GM12878 (cell line): ENCODE measurements at regions not wholly inside any gene's neighbourhood (a gene's known extent, or its start where the extent isn't known, plus 50 kb on each side); places are given as distances from the start of the nearest gene placed in this dataset.

Experiments
- ATF2 ChIP-seq: IDR thresholded peaks from 2 replicates; pipeline ENCODE4 v1.6.1; 2012; ENCODE audit warnings: low read length, inconsistent platforms
- CTCF ChIP-seq, 3 experiments: IDR thresholded peaks in 2 of 3; conservative IDR thresholded peaks in 1 of 3; 2 replicates each; pipeline ENCODE4 v1.5.1; 2011; ENCODE audit warnings: low read depth in 3 of 3, low read length in 3 of 3, mild to moderate bottlenecking in 3 of 3, control low read depth in 2 of 3, moderate library complexity in 2 of 3, inconsistent platforms in 1 of 3, mixed read lengths in 1 of 3; ENCODE audit not compliant: control insufficient read depth in 2 of 3, insufficient read depth in 1 of 3; ENCODE audit errors: extremely low read depth in 1 of 3
- E4F1 ChIP-seq: fragments of 450-650 bp; IDR thresholded peaks from 2 replicates; pipeline ENCODE4 v1.6.1; 2018; ENCODE audit warnings: borderline replicate concordance, mild to moderate bottlenecking; ENCODE audit not compliant: partially characterized antibody
- EP300 ChIP-seq, 2 experiments: fragments of 150-350 bp in 1 of 2; IDR thresholded peaks; 2 replicates each; pipeline ENCODE4 v1.6.1; 2011 to 2012; ENCODE audit warnings: low read depth in 2 of 2, low read length in 2 of 2, borderline replicate concordance in 1 of 2, improper control_type of control experiment in 1 of 2, inconsistent platforms in 1 of 2; ENCODE audit not compliant: control insufficient read depth in 1 of 2
- HDGF ChIP-seq: fragments of 450-650 bp; IDR thresholded peaks from 2 replicates; pipeline ENCODE4 v1.6.1; 2016; ENCODE audit warnings: antibody characterized with exemption
- POLR2A ChIP-seq: IDR thresholded peaks from 2 replicates; pipeline ENCODE4 v1.6.1; 2011; ENCODE audit warnings: low read depth, mild to moderate bottlenecking, low read length
- POLR2AphosphoS5 ChIP-seq: IDR thresholded peaks from 2 replicates; pipeline ENCODE4 v1.6.1; 2011; ENCODE audit warnings: mild to moderate bottlenecking, low read length, inconsistent platforms
- RFX5 ChIP-seq: IDR thresholded peaks from 2 replicates; pipeline ENCODE4 v1.6.1; 2011; ENCODE audit warnings: low read depth, low read length, improper control_type of control experiment
- SRF ChIP-seq, 2 experiments: IDR thresholded peaks; 2 replicates each; pipeline ENCODE4 v1.6.1; 2011; ENCODE audit warnings: low read depth in 2 of 2, low read length in 2 of 2, mild to moderate bottlenecking in 1 of 2, moderate library complexity in 1 of 2
- TCF3 ChIP-seq: IDR thresholded peaks from 2 replicates; pipeline ENCODE4 v1.6.1; 2012; ENCODE audit warnings: low read depth, mild to moderate bottlenecking, low read length, borderline replicate concordance; ENCODE audit not compliant: insufficient read depth
- USF2 ChIP-seq: IDR thresholded peaks from 2 replicates; pipeline ENCODE4 v1.6.1; 2011; ENCODE audit warnings: low read depth, low read length, improper control_type of control experiment, borderline replicate concordance

- TF ChIP-seq HDGF (no peak), CTCF (IDR thresholded peaks at IDR 0.05 in 2 of 3, conservative IDR thresholded peaks at IDR 0.05 in 1 of 3; ENCODE audit: control insufficient read depth in 2 of 3, extremely low read depth in 1 of 3, insufficient read depth in 1 of 3, low read depth in 3 of 3, low read length in 3 of 3) (no peak), RFX5 (no peak), EP300 (IDR thresholded peaks at IDR 0.05; ENCODE audit: borderline replicate concordance in 1 of 2, control insufficient read depth in 1 of 2, low read depth in 2 of 2, low read length in 2 of 2) (no peak), POLR2AphosphoS5 (no peak), TCF3 (no peak), POLR2A (no peak), USF2 (no peak), E4F1 (no peak), ATF2 (no peak), SRF (IDR thresholded peaks at IDR 0.05; ENCODE audit: low read depth in 2 of 2, low read length in 2 of 2) (no peak)
These were observed 56.3 kb upstream of the CDH11 start for GRCh38 chr16:65178151-65178550.
